ENCODE measurements at regions not wholly inside any gene's neighbourhood (a gene's known extent, or its start where the extent isn't known, plus 50 kb on each side); places are given as distances from the start of the nearest gene placed in this dataset.
"Not testable (repeated sequence)": the region's sequence is repeated elsewhere in the genome, so short reads cannot be mapped to it uniquely, and the experiment has no call there.

- Mint-ChIP-seq H3K27me3 (no peaks in the 10 kb centered on the region), H3K27ac (no peak overlapping the region), H3K4me1 (ENCODE audit: low read depth) (no peaks in the 10 kb centered on the region), H3K4me3 (no peak overlapping the region), H3K9me3 (ENCODE audit: low read depth) (no peaks in the 10 kb centered on the region), H3K36me3 (no peaks in the 10 kb centered on the region)
Observed at GRCh38 chr9:108751369-108751768, 104.4 kb downstream of the ACTL7B start.

- no peaks in the 10 kb centered on the region for H3K27me3 Mint-ChIP-seq
- H3K4me3 Mint-ChIP-seq, result no peak overlapping the region
- no peaks in the 10 kb centered on the region for H3K9me3 Mint-ChIP-seq (ENCODE audit: low read depth)
- no peaks in the 10 kb centered on the region for H3K36me3 Mint-ChIP-seq
- no peak overlapping the region for H3K27ac Mint-ChIP-seq
- H3K4me1 Mint-ChIP-seq (ENCODE audit: low read depth), result no peaks in the 10 kb centered on the region
Observed at GRCh38 chr9:108750661-108751215, 105.0 kb downstream of the ACTL7B start.

GRCh38 chr9:108748776-108749175, 107.0 kb downstream of the ACTL7B start:
- H3K27ac Mint-ChIP-seq, result no peak overlapping the region
- H3K27me3 Mint-ChIP-seq, result no peaks in the 10 kb centered on the region
- no peaks in the 10 kb centered on the region for H3K9me3 Mint-ChIP-seq (ENCODE audit: low read depth)
- no peaks in the 10 kb centered on the region for H3K36me3 Mint-ChIP-seq
- H3K4me3 Mint-ChIP-seq, result no peak overlapping the region
- H3K4me1 Mint-ChIP-seq (ENCODE audit: low read depth), result no peaks in the 10 kb centered on the region

GRCh38 chr9:108746864-108747263, 108.9 kb downstream of the ACTL7B start:
- H3K4me1 Mint-ChIP-seq (ENCODE audit: low read depth), result no peaks in the 10 kb centered on the region
- H3K27me3 Mint-ChIP-seq, result no peaks in the 10 kb centered on the region
- H3K4me3 Mint-ChIP-seq, result no peak overlapping the region
- H3K36me3 Mint-ChIP-seq, result no peaks in the 10 kb centered on the region
- H3K27ac Mint-ChIP-seq, result no peak overlapping the region
- H3K9me3 Mint-ChIP-seq (ENCODE audit: low read depth), result no peaks in the 10 kb centered on the region

GRCh38 chr9:108746001-108746400, 109.8 kb downstream of the ACTL7B start:
- Mint-ChIP-seq H3K9me3 (ENCODE audit: low read depth) (no peaks in the 10 kb centered on the region), H3K27ac (no peak overlapping the region), H3K4me1 (ENCODE audit: low read depth) (no peaks in the 10 kb centered on the region), H3K27me3 (no peaks in the 10 kb centered on the region), H3K4me3 (no peak overlapping the region), H3K36me3 (no peaks in the 10 kb centered on the region)

- Mint-ChIP-seq H3K4me3 (no peak overlapping the region), H3K9me3 (ENCODE audit: low read depth) (no peaks in the 10 kb centered on the region)
Observed at GRCh38 chr9:108744641-108745040, 111.1 kb downstream of the ACTL7B start.

GRCh38 chr9:108743901-108744371, 111.8 kb downstream of the ACTL7B start:
- no peak overlapping the region for H3K27ac Mint-ChIP-seq
- no peaks in the 10 kb centered on the region for H3K36me3 Mint-ChIP-seq
- H3K9me3 Mint-ChIP-seq (ENCODE audit: low read depth), result no peaks in the 10 kb centered on the region
- no peak overlapping the region for H3K4me3 Mint-ChIP-seq
- H3K27me3 Mint-ChIP-seq, result no peaks in the 10 kb centered on the region
- no peaks in the 10 kb centered on the region for H3K4me1 Mint-ChIP-seq (ENCODE audit: low read depth)

More at GRCh38 chr9:108744641-108745040, 111.1 kb downstream of the ACTL7B start:
- no peak overlapping the region for H3K27ac Mint-ChIP-seq
- H3K36me3 Mint-ChIP-seq, result no peaks in the 10 kb centered on the region
- H3K27me3 Mint-ChIP-seq, result no peaks in the 10 kb centered on the region
- H3K4me1 Mint-ChIP-seq (ENCODE audit: low read depth), result no peaks in the 10 kb centered on the region

GRCh38 chr9:108743416-108743815, 112.4 kb downstream of the ACTL7B start:
- Mint-ChIP-seq H3K4me3 (no peak overlapping the region), H3K9me3 (ENCODE audit: low read depth) (no peaks in the 10 kb centered on the region), H3K27me3 (no peaks in the 10 kb centered on the region), H3K4me1 (ENCODE audit: low read depth) (no peaks in the 10 kb centered on the region), H3K36me3 (no peaks in the 10 kb centered on the region), H3K27ac (no peak overlapping the region)

- Mint-ChIP-seq H3K4me1 (ENCODE audit: low read depth) (no peaks in the 10 kb centered on the region), H3K36me3 (no peaks in the 10 kb centered on the region), H3K27ac (no peak overlapping the region), H3K9me3 (ENCODE audit: low read depth) (no peaks in the 10 kb centered on the region), H3K27me3 (no peaks in the 10 kb centered on the region), H3K4me3 (no peak overlapping the region)
Observed at GRCh38 chr9:108742191-108742590, 113.6 kb downstream of the ACTL7B start.

- not testable (repeated sequence) for H3K27me3 Mint-ChIP-seq; H3K27ac Mint-ChIP-seq; H3K36me3 Mint-ChIP-seq; H3K4me3 Mint-ChIP-seq; H3K4me1 Mint-ChIP-seq (ENCODE audit: low read depth)
- peaks cover 16% of the 10 kb centered on the region for H3K9me3 Mint-ChIP-seq (ENCODE audit: low read depth)
Observed at GRCh38 chr9:108731292-108731691, 124.5 kb downstream of the ACTL7B start.

GRCh38 chr9:108727580-108728111, 128.1 kb downstream of the ACTL7B start:
- H3K9me3 Mint-ChIP-seq (ENCODE audit: low read depth), result peaks cover 7% of the 10 kb centered on the region
- H3K4me1 Mint-ChIP-seq (ENCODE audit: low read depth), result no peaks in the 10 kb centered on the region
- H3K27ac Mint-ChIP-seq, result no peak overlapping the region
- H3K4me3 Mint-ChIP-seq, result no peak overlapping the region
- peaks cover 2% of the 10 kb centered on the region for H3K27me3 Mint-ChIP-seq
- H3K36me3 Mint-ChIP-seq, result no peaks in the 10 kb centered on the region

GRCh38 chr9:108724652-108725051, 131.1 kb downstream of the ACTL7B start:
- no peaks in the 10 kb centered on the region for H3K4me1 Mint-ChIP-seq (ENCODE audit: low read depth)
- H3K36me3 Mint-ChIP-seq, result no peaks in the 10 kb centered on the region
- no peaks in the 10 kb centered on the region for H3K9me3 Mint-ChIP-seq (ENCODE audit: low read depth)
- peaks cover 2% of the 10 kb centered on the region for H3K27me3 Mint-ChIP-seq
- H3K4me3 Mint-ChIP-seq, result no peak overlapping the region
- no peak overlapping the region for H3K27ac Mint-ChIP-seq

- H3K4me1 Mint-ChIP-seq (ENCODE audit: low read depth), result no peaks in the 10 kb centered on the region
- no peaks in the 10 kb centered on the region for H3K36me3 Mint-ChIP-seq
- H3K27ac Mint-ChIP-seq, result no peak overlapping the region
- H3K4me3 Mint-ChIP-seq, result no peak overlapping the region
- no peaks in the 10 kb centered on the region for H3K9me3 Mint-ChIP-seq (ENCODE audit: low read depth)
- peaks cover 2% of the 10 kb centered on the region for H3K27me3 Mint-ChIP-seq
Observed at GRCh38 chr9:108724122-108724521, 131.7 kb downstream of the ACTL7B start.

GRCh38 chr9:108722396-108722795, 133.4 kb downstream of the ACTL7B start:
- H3K4me3 Mint-ChIP-seq, result no peak overlapping the region
- H3K9me3 Mint-ChIP-seq (ENCODE audit: low read depth), result no peaks in the 10 kb centered on the region
- H3K27me3 Mint-ChIP-seq, result no peaks in the 10 kb centered on the region
- H3K4me1 Mint-ChIP-seq (ENCODE audit: low read depth), result no peaks in the 10 kb centered on the region
- H3K36me3 Mint-ChIP-seq, result no peaks in the 10 kb centered on the region
- no peak overlapping the region for H3K27ac Mint-ChIP-seq

- no peaks in the 10 kb centered on the region for H3K9me3 Mint-ChIP-seq (ENCODE audit: low read depth)
- no peak overlapping the region for H3K4me3 Mint-ChIP-seq
- no peaks in the 10 kb centered on the region for H3K27me3 Mint-ChIP-seq
- no peak overlapping the region for H3K27ac Mint-ChIP-seq
- no peaks in the 10 kb centered on the region for H3K36me3 Mint-ChIP-seq
- H3K4me1 Mint-ChIP-seq (ENCODE audit: low read depth), result no peaks in the 10 kb centered on the region
Observed at GRCh38 chr9:108720191-108720642, 135.6 kb downstream of the ACTL7B start.

GRCh38 chr9:108710424-108710823, 145.4 kb downstream of the ACTL7B start:
- no peaks in the 10 kb centered on the region for H3K36me3 Mint-ChIP-seq
- no peak overlapping the region for H3K27ac Mint-ChIP-seq
- no peaks in the 10 kb centered on the region for H3K4me1 Mint-ChIP-seq (ENCODE audit: low read depth)
- H3K27me3 Mint-ChIP-seq, result peaks cover 5% of the 10 kb centered on the region
- H3K9me3 Mint-ChIP-seq (ENCODE audit: low read depth), result no peaks in the 10 kb centered on the region
- no peak overlapping the region for H3K4me3 Mint-ChIP-seq

Measured in activated naive CD8-positive, alpha-beta T cell (primary cell).